Endothelial cell (in vitro differentiated cells): ENCODE measurements at regions not wholly inside any gene's neighbourhood (a gene's known extent, or its start where the extent isn't known, plus 50 kb on each side); places are given as distances from the start of the nearest gene placed in this dataset.

Experiments
- DNase-seq: peaks from one replicate; pipeline ENCODE4 v3.0.0; 2021; ENCODE audit warnings: low spot score
- H3K27ac Mint-ChIP-seq: one replicate; pipeline ENCODE4 v1.8.0; 2021; ENCODE audit warnings: mixed read lengths, inconsistent platforms; ENCODE audit not compliant: unreplicated experiment
- H3K27me3 Mint-ChIP-seq: one replicate; pipeline ENCODE4 v1.8.0; 2021; ENCODE audit warnings: mild to moderate bottlenecking, moderate library complexity, mixed read lengths, inconsistent platforms; ENCODE audit not compliant: unreplicated experiment
- H3K36me3 Mint-ChIP-seq: one replicate; pipeline ENCODE4 v1.8.0; 2021; ENCODE audit warnings: mild to moderate bottlenecking, low read depth, mixed read lengths, inconsistent platforms; ENCODE audit not compliant: unreplicated experiment
- H3K4me1 Mint-ChIP-seq: one replicate; pipeline ENCODE4 v1.8.0; 2021; ENCODE audit warnings: mild to moderate bottlenecking, mixed read lengths, inconsistent platforms; ENCODE audit not compliant: unreplicated experiment
- H3K4me3 Mint-ChIP-seq: one replicate; pipeline ENCODE4 v1.8.0; 2021; ENCODE audit warnings: mild to moderate bottlenecking, mixed read lengths, inconsistent platforms; ENCODE audit not compliant: unreplicated experiment
- H3K9me3 Mint-ChIP-seq: one replicate; pipeline ENCODE4 v1.8.0; 2021; ENCODE audit warnings: mixed read lengths, inconsistent platforms; ENCODE audit not compliant: unreplicated experiment
- CTCF ChIP-seq: fragments of 200-600 bp; sonication (generic); IDR thresholded peaks from one replicate; pipeline ENCODE4 v1.5.0; 2021; ENCODE audit warnings: antibody characterized with exemption; ENCODE audit not compliant: unreplicated experiment

DNA sequence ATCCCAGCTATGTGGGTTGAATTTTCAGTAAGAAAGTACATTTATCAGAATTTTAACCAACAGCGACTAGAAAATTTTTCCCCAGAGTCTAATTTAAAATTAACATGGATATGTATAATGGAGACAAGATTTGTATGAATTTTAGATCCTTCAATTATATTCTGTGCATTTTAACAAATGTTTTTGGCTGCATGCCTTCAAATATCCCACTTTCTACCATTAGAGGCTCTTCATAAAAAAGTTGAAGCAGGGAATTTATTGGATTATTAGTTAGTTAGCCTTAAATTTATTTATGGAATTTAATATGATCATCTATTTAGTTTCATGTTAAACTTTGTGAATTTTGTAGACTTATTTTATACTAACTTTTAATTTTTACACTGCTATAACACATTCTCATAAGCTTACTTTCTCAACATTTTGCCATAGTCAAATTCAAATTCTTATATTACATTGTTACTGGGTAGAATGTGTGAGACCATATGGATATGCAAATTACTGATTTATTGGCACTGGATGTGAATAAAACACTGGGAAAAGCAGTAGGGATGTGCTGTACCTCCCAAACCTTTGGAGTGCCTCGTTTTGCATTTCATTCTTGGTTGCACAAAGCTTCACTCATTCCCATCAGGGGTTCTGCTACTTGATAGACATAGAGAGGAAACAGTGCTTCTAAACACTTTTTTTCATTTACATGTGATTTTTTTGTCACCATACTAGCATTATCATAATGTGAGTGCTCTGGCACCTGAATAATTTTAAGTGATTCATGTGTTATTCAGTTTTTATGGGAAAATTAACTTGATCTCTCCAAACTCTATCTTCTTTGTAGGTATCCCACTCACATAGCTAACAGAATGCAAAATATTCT is 491.8 kb upstream of the COX7C start:
- no peaks in the 10 kb centered on the region for H3K9me3 Mint-ChIP-seq
- no peaks in the 10 kb centered on the region for H3K4me1 Mint-ChIP-seq
- H3K27ac Mint-ChIP-seq: no peak overlapping the region
- no peak overlapping the region for H3K4me3 Mint-ChIP-seq
- H3K36me3 Mint-ChIP-seq: no peaks in the 10 kb centered on the region
- no peaks in the 10 kb centered on the region for H3K27me3 Mint-ChIP-seq
- no peak for TF ChIP-seq CTCF
- no peak for DNase-seq

DNA sequence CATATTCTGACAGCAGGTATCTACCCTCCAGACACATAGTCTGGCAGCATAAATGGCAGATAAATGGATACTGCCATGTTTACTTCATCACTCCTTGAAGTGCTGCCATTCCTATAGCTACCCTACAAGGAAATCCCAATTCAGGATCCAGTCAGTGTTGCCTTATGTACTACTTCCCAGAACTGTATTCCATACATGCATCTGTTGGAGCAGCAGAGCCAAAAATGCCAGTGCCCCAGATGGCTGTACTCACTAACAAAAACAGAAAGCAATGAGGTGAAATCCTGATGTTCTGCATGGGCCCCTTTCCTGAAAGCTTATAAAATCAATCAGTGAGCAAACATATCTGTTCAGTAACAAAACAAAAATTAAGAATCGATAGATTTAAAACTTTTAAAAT is 490.0 kb upstream of the COX7C start:
- DNase-seq: no peak
- Mint-ChIP-seq H3K36me3 (no peaks in the 10 kb centered on the region), H3K4me1 (no peaks in the 10 kb centered on the region), H3K27ac (no peak overlapping the region), H3K4me3 (no peak overlapping the region), H3K27me3 (no peaks in the 10 kb centered on the region), H3K9me3 (no peaks in the 10 kb centered on the region)
- TF ChIP-seq CTCF: no peak

- Mint-ChIP-seq H3K4me1 (no peaks in the 10 kb centered on the region), H3K27ac (no peak overlapping the region), H3K9me3 (no peaks in the 10 kb centered on the region), H3K36me3 (no peaks in the 10 kb centered on the region), H3K27me3 (no peaks in the 10 kb centered on the region), H3K4me3 (no peak overlapping the region)
- no peak for TF ChIP-seq CTCF
- no peak for DNase-seq
Observed at GRCh38 chr5:86129009-86129408, 488.7 kb upstream of the COX7C start.

GRCh38 chr5:86137297-86137696 is 480.4 kb upstream of the COX7C start:
- Mint-ChIP-seq H3K4me1 (no peaks in the 10 kb centered on the region), H3K27me3 (no peaks in the 10 kb centered on the region), H3K4me3 (no peak overlapping the region), H3K9me3 (no peaks in the 10 kb centered on the region), H3K36me3 (no peaks in the 10 kb centered on the region), H3K27ac (no peak overlapping the region)
- no peak for DNase-seq
- no peak for TF ChIP-seq CTCF

DNA sequence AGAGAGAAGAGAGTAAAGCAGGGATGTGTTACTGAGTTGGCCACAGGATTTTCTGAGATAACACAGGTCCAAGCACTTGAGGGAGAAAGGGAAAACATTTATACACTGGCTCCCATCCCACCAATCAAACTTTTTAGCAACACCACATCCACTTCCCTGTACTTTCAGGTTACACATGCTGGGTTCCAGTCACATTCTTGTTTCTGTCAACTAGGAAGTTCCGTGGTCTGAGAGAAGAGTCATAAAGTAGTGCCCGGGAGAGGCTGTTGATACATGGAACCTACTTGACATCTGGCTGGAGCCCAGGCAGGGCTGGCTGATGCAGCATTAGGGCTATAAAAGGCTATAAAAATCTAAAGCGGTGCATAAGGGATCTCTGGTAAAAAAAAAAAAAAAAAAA is 473.9 kb upstream of the COX7C start:
- TF ChIP-seq CTCF: no peak
- Mint-ChIP-seq H3K4me1 (no peaks in the 10 kb centered on the region), H3K9me3 (no peaks in the 10 kb centered on the region), H3K36me3 (no peaks in the 10 kb centered on the region), H3K27ac (no peak overlapping the region), H3K27me3 (no peaks in the 10 kb centered on the region), H3K4me3 (no peak overlapping the region)
- DNase-seq: no peak
